NAMALWA (cell line): ENCODE measurements at regions not wholly inside any gene's neighbourhood (a gene's known extent, or its start where the extent isn't known, plus 50 kb on each side); places are given as distances from the start of the nearest gene placed in this dataset.
"Not testable (repeated sequence)": the region's sequence is repeated elsewhere in the genome, so short reads cannot be mapped to it uniquely, and the experiment has no call there.

Experiments
- DNase-seq: peaks from one replicate; pipeline ENCODE4 v3.0.0-alpha.2; 2015; ENCODE audit warnings: low spot score

GRCh38 chr9:89695979-89696378, 91.2 kb downstream of the GADD45G start:
- not testable (repeated sequence) for DNase-seq

GRCh38 chr9:89696780-89697179, 92.0 kb downstream of the GADD45G start:
- DNase-seq = no peak

DNA sequence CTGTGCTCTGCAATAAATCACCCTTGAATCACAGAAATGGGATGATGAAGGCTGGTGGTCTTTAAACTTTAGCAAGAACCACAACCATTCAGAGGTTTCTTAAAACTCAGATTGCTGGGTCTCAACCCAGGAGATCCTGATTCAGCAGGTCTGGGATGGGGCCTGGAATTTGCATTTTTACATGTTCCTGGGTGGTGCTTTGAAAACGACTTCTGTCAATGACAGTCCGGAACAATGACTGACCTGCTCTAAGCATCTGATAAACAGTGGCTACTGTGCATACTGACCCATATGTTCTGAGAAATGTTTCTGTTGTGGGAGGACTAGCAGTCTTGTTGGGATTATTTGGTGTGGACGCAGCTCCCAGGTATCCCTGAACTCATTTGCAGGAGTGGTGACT, 92.7 kb downstream of the GADD45G start:
- no peak for DNase-seq

DNA sequence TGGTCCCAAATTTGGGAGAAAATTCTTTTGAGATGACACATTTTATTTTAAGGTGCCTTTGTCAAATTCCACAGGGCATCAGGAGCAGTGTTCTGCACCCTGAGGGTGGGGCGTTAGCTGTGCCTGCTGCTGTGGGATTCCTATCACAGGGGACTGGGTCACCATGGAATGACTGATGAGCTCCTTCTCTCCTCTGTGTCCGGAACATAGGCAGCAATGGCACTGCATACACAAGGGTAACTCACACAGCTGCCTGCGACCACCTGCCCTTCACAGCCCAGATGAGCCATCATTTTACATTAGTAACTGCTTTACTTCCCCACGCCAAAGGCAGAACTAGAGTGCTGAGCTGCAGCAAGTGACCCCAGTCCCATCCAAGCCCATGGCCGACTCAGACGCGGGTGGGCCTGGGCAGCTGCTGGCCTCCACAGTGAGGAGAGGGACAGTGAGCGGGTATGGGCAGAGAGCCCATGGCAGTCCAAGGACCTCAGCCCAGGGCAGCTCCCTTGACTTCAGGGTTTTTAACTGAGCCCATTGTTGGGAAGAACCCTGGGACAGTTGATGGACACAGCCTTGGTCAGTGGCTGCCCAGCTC, 93.7 kb downstream of the GADD45G start:
- DNase-seq = no peak

DNA sequence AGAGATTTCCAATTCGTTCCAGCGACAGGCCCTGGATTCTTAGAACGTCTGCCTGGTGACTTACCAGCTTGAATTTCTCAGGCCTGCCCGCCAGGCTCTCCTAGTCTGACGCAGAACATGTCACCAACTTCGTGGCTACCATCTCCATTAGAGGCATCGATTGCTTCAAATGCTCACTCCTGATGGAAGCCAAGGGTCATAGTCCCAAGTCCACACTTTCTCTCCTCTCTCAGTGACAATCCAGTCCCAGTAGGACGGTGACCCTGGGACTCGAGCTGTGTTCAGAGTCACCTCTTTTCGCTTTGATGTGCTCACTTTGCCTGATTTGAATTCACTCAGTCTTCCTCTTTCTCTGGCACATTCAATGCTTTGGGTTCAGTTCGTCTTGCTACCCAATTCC, 94.8 kb downstream of the GADD45G start:
- no peak for DNase-seq

GRCh38 chr9:89701221-89701798, 96.5 kb downstream of the GADD45G start:
- DNase-seq = peak; percentile 10

- no peak for DNase-seq
These were observed 97.6 kb downstream of the GADD45G start for GRCh38 chr9:89702401-89702800.

GRCh38 chr9:89705651-89706050, 100.8 kb downstream of the GADD45G start:
- DNase-seq = no peak

GRCh38 chr9:89706086-89706485, 101.3 kb downstream of the GADD45G start:
- no peak for DNase-seq

DNA sequence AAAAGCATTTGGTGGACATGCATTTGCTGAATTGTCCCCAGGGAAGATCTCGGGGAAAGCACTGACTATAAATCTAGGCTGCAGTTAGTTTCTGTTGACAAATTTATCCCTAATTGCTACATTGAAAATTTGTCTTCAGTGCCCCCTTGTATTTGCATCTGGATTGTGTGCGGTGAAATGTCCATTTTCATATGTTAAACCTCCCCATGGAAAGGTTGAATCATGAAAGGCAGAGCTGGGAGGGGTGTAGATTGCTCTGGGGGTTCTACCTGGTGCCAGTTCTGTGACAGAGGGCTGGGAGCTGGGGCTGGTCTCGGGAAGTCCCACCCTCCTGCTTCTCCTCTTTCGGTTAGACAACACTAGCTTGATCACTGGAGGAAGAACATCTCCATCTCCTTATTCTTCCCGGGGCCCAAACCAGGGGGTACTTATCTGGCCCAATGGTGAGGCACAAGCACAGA, 101.9 kb downstream of the GADD45G start:
- no peak for DNase-seq

DNA sequence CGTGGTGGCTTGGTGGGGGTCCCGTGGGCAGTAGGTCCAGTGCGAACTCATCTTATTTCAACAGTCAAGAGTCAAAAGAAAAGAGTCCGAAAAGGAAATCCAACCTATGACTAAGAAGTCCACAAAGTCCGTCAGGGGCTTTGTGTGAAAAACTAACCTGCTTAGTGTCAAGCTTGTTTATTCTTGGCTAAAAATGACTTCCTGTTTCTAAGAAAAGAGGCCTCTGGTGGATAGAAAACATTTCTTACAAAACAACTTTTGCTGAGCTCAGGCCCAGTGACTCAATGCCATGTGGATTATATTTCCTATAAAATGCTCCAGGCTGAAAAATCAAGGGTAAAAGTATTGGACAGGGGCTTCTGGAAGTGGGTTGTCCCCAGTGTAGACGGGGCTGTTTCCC, 105.9 kb downstream of the GADD45G start:
- DNase-seq = no peak

DNA sequence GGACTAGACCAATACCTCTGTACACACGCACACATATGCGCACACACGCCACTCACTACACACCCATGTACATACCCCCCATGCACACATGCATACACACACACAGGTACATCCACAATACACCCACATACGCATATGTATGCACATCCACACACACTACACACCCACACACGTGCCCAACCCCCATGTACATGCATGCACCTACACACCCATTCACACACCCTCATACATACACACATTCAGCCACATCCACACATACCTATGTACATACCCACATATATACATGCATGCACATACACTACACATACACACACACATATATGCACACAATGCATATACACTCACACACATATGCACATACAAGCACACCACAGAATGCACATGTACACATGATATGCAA, 107.1 kb downstream of the GADD45G start:
- DNase-seq = no peak

GRCh38 chr9:89712283-89712682, 107.5 kb downstream of the GADD45G start:
- DNase-seq = no peak

DNA sequence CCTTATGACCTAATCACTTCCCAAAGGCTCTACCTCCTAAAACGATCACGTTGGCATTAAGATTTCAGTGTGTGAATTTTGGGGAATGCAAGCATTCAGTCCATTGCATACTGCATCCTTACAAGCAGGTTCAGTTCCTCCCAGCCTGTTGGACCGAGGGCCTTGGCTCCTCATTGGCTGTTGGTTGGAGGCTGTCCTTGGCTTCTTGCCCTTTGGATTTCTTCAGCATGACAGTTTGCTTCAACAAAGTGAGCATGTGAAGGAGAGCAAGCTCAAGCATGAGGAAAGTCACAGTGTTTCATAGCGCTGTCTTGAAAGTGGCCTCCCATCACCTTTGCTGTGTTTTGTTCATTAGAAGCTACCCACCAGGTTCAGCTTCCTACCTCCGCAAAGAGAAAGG, 109.5 kb downstream of the GADD45G start:
- no peak for DNase-seq

DNA sequence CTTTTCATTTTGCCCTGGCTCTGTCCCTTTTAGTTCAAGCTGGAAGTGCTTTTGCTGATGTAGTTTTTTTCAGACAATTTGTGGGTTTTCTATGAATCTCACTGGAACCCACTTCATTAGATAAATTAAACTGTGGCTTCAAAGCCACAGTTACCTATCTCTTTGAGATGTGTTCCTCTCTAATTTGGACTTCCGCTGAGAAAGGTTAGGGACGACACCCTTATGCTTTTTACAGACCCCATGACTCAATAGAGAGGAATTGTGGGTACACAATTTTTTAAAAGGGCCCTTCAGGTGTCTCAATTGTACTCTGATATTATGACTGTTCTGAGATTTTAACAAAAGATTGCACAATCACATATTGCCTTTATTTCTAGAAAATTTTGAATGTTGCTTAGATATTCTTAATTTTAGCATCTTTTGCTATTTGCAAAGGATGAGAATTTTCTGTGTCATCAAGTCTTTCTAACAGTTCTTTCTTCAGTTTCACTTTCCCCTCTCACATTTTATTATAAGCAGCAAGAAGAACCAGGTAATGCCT, 110.6 kb downstream of the GADD45G start:
- DNase-seq = no peak

DNA sequence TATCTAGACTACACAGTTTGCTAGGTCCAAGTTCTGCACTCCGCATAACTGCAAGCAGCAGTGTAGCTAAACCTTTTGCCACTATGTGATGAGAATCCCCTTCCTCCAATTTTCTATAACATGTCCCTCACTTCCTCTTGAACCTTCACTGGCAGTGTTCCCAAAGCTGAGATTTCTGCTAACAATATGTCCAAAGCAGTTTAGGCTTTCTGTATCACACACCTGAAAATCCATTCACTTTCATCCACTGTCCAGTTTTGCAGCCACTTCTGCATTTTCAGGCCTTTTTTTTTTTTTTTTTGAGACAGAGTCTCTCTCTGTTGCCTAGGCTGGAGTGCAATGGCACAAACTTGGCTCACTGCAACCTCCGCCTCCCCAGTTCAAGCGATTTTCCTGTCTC, 111.1 kb downstream of the GADD45G start:
- no peak for DNase-seq

DNA sequence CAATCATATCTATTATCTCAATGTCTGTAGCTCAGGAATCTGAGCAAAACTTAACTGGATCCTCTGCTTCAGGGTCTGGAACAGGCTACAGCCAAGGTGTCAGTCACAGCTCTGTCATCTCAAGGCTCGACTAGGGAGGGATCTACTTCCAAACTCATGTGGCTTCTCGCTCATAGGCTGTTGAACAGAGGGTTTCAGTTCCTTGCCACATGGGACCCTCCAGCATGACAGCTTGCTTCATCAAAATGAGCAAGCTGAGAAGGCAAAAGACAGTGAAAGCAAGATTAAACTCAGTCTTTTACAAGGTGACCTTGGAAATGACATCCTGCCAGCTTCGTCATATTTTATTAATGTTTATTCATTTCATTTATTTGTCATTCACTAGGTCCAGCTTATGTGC, 111.7 kb downstream of the GADD45G start:
- DNase-seq = no peak

GRCh38 chr9:89718176-89718575, 113.4 kb downstream of the GADD45G start:
- DNase-seq = no peak

DNA sequence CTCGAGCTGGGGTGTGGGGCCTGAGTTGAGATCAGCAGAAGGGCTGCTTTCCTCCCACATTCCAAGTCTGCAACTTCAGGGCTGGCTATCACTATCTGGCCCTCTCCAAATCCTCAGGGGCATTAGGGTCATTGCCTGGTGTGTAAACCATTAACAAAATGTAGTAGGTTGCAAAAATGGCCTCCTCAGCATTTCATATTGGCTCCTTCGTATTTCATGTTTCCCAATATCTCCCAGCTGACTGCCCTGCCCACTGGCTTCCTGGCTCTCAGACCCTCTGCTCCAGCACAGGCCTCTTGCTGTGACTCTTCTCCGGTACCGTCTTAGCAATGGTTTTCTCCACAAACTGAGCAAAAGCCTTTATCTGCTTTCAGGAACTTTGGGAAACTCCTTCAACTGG, 113.8 kb downstream of the GADD45G start:
- no peak for DNase-seq

DNA sequence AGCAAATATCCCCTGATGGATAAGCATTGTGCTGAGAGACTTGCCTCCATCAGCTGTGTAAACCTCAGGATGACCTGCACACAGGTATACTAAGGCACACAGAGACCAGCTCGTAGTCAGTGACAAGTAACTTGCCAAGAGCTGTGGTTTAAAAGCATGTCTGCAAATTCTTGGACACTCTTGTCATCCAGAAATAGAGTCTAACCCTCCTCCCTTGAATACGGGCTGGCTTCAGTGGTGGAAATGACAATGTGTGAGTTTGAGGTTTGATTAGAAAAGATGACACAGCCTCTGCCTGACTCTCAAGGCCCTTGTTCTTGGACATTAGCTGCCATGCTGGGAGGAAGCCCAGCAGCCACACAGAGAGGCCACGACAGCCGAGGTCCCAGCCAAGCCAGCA, 114.4 kb downstream of the GADD45G start:
- no peak for DNase-seq

DNA sequence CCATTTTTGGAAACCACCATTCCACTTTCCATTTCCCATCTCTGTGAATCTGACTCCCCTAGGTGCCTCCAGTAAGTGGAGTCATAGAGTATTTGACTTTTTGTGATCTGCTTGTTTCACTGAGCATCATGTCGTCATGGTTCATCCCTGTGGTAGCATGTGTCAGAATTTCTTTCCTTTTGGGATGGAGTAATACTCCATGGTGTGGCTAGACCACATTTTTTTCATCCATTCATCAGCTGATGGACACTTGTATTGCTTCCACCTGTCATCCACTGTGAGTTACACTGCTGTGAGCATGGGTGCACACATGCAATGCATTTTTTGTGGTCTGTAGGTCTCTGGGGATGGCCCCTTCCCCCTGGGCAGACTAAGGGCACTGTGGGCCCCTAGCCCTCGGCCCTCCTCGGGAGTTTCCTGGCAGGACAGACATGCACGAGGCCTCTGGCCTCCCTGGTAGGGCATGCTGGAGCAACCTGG, 115.9 kb downstream of the GADD45G start:
- DNase-seq = no peak

DNA sequence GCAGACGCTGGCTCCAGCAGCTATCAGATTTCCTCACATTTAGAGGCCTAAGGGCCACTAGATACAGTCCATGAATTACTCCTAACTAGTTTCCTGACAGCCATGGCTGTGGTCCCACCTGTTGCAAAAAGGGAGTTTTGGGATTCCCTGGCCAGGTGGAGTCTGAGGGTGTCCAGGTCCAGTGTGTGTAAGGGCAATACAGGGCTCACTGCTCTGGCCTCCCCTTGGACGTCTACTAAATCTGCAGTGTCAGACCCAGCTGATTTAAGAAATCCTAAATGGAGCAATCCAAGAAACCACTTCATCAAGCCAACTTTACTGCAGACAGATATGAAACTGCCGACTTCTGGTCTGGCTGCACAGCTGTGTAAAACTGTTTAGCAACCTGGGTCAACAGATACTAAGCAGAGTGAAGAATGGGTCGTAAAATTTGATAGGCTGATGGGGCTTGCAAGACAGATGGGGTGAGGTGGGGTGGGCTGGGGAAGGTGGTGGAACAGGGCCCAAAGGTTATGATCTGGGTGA, 116.4 kb downstream of the GADD45G start:
- no peak for DNase-seq

DNA sequence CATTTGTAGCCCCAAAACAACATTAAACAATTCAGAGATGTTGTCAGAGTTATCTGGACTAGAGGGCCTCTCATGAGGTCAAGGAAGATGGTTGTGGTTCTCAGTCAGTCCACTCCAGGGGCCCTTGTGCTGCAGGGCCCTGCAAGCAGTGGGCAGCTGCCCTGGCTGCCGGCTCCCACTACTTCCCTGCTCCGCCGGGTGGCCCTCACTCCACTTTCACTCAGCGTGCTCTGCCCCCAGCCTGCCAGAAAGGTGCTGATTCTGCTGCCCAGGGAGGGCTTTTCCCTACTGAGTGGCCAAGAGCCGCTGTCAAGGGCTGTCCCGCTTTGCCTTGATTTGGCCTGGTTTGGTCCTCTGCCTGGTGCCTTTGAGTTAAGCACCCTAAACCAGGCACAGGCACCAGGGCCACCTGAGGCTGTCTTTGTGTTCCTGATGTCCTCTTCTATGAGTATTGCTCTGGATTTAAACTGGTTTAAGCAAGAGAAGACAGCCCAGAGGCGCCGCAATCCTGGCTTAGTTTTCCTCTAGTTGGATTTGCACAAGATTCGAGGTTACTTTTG, 117.2 kb downstream of the GADD45G start:
- DNase-seq = no peak
